Neural progenitor cell (in vitro differentiated cells): ENCODE measurements at regions not wholly inside any gene's neighbourhood (a gene's known extent, or its start where the extent isn't known, plus 50 kb on each side); places are given as distances from the start of the nearest gene placed in this dataset.

Experiments used
- CTCF ChIP-seq: fragments of 200-600 bp; sonication (generic); IDR thresholded peaks from 2 replicates; pipeline ENCODE4 v1.5.1; 2017; ENCODE audit warnings: antibody characterized with exemption, mild to moderate bottlenecking
- EZH2phosphoT487 ChIP-seq: fragments of 200-600 bp; sonication (generic); IDR thresholded peaks from 2 replicates; pipeline ENCODE4 v1.6.1; 2017; ENCODE audit warnings: antibody characterized with exemption

GRCh38 chr13:33626407-33626806 is 191.5 kb upstream of the RFC3 start:
- no peak for TF ChIP-seq CTCF
- no peak for TF ChIP-seq EZH2phosphoT487
